Common myeloid progenitor, CD34-positive (primary cell): ENCODE measurements at regions not wholly inside any gene's neighbourhood (a gene's known extent, or its start where the extent isn't known, plus 50 kb on each side); places are given as distances from the start of the nearest gene placed in this dataset.
"Not testable (repeated sequence)": the region's sequence is repeated elsewhere in the genome, so short reads cannot be mapped to it uniquely, and the experiment has no call there.

Experiments
- CTCF ChIA-PET: fragments of 350-600 bp; sonication (Branson Sonifier 250); formaldehyde crosslinking; loops from one replicate; lab custom pipeline; 2021; ENCODE audit warnings: antibody characterized with exemption; lab: Charles Lee
- POLR2A ChIA-PET: fragments of 350-600 bp; sonication (Branson Sonifier 250); formaldehyde crosslinking; loops from one replicate; lab custom pipeline; 2021; ENCODE audit warnings: antibody characterized with exemption; lab: Charles Lee
- DNase-seq, 3 donors: peaks; one replicate each; pipeline versions ENCODE4 v3.0.0 to v3.0.0-alpha.2; 2013
- H3K27ac ChIP-seq, 2 experiments: 1 replicate in 1 of 2; 2 replicates in 1 of 2; pipeline ENCODE4 v1.7.0; 2013; ENCODE audit warnings: inconsistent platforms in 2 of 2, low read length in 2 of 2, mild to moderate bottlenecking in 2 of 2, low read depth in 1 of 2, moderate library complexity in 1 of 2; ENCODE audit not compliant: severe bottlenecking in 2 of 2, insufficient read depth in 1 of 2, poor library complexity in 1 of 2
- H3K27me3 ChIP-seq, 5 experiments: replicated peaks in 2 of 5; 1 replicate in 3 of 5; 2 replicates in 2 of 5; pipeline versions ENCODE4 v1.6.1 to v1.7.0; 2013; ENCODE audit warnings: low read length in 4 of 5, mild to moderate bottlenecking in 2 of 5, moderate library complexity in 2 of 5, inconsistent platforms in 1 of 5; ENCODE audit not compliant: insufficient read depth in 5 of 5, control insufficient read depth in 4 of 5
- H3K36me3 ChIP-seq, 4 experiments: 1 replicate in 2 of 4; 2 replicates in 2 of 4; pipeline versions ENCODE4 v1.6.1 to v1.7.0; 2013; ENCODE audit warnings: low read length in 3 of 4, control low read depth in 1 of 4, mild to moderate bottlenecking in 1 of 4; ENCODE audit not compliant: control insufficient read depth in 4 of 4, insufficient read depth in 4 of 4
- H3K4me1 ChIP-seq, 4 experiments: 1 replicate in 3 of 4; 2 replicates in 1 of 4; pipeline versions ENCODE4 v1.6.1 to v1.7.1; 2013; ENCODE audit warnings: low read length in 3 of 4, mild to moderate bottlenecking in 3 of 4, control low read depth in 1 of 4, inconsistent platforms in 1 of 4, moderate library complexity in 1 of 4; ENCODE audit not compliant: control insufficient read depth in 4 of 4, insufficient read depth in 4 of 4; ENCODE audit errors: control extremely low read depth in 1 of 4
- H3K4me3 ChIP-seq, 7 experiments: 1 replicate in 4 of 7; 2 replicates in 3 of 7; pipeline versions ENCODE4 v1.5.1 to v1.7.0; 2013; ENCODE audit warnings: mild to moderate bottlenecking in 7 of 7, low read length in 6 of 7, moderate library complexity in 6 of 7, inconsistent platforms in 2 of 7, low read depth in 2 of 7, control low read depth in 1 of 7; ENCODE audit not compliant: insufficient read depth in 4 of 7, control insufficient read depth in 1 of 7; ENCODE audit errors: extremely low read depth in 1 of 7
- H3K9me3 ChIP-seq, 5 experiments: 1 replicate in 4 of 5; 2 replicates in 1 of 5; pipeline versions ENCODE4 v1.6.1 to v1.7.1; 2013; ENCODE audit warnings: low read length in 4 of 5, mild to moderate bottlenecking in 2 of 5, inconsistent platforms in 1 of 5, low read depth in 1 of 5, moderate library complexity in 1 of 5; ENCODE audit not compliant: control insufficient read depth in 4 of 5, insufficient read depth in 2 of 5; ENCODE audit errors: control extremely low read depth in 1 of 5
- WGBS: methylation state at CpG from one replicate; pipeline ENCODE4 v1.1.5; 2013; ENCODE audit not compliant: insufficient coverage; 5-methylcytosine and 5-hydroxymethylcytosine counted together

DNA sequence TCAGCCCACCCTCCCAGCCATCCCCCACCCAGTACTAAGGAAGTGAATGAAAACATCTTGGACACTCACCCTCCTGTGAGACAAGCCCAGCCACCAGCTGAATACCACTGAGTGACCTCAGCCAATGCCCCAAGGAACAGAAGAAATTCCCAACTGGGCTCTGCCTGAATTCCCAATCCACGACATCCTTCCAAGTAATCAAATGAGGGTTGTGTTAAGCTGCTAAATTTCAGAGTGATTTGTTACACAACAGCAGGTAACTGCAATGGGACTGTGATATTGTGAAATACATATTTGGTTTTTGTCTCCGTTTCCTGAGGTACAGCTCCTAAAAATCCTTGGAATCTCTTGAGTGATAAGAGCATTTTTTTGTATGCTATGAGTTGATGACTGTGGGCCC is 578.7 kb upstream of the CDH11 start:
- peaks cover 0 to 12% (median 0%) of the 10 kb centered on the region in 5 experiments for H3K27me3 ChIP-seq
- H3K27ac ChIP-seq: no peak overlapping the region
- ChIA-PET POLR2A (no interaction called here), CTCF (no interaction called here)
- no peak overlapping the region for H3K4me3 ChIP-seq
- H3K36me3 ChIP-seq: no peaks in the 10 kb centered on the region
- DNase-seq: no peak
- H3K4me1 ChIP-seq: no peaks in the 10 kb centered on the region
- 83% methylated on average over 1 of the region's 2 CpGs for WGBS
- H3K9me3 ChIP-seq: no peaks in the 10 kb centered on the region

DNA sequence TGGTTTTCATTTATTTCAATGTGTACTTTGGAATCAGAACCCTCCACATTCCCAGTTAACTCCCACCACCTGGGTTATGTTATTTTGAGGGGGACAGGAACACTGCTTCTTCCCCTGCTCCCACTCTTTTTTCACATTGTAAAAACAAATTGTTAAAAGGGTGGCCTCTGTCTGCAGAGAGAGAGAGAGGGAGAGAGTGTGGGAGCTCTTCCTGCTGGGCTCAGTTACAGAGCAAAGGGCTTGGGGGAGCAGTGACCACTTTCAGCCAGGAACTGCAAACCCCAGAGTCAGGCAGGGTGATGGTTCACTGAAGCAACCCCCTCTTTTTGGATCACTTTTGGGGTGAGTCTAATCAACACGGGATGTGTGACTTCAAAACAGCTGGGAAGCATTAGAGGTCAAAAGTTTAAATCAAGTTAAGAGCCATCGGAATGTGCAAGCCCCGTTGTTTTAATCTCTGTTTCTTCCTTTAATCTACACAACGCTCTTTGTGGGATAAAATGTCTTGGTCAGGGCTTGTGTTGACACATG is 577.0 kb upstream of the CDH11 start:
- Histone ChIP-seq H3K4me3 (no peak overlapping the region), H3K27me3 (peaks cover 0 to 12% (median 0%) of the 10 kb centered on the region in 5 experiments), H3K4me1 (no peaks in the 10 kb centered on the region), H3K27ac (no peak overlapping the region), H3K9me3 (no peaks in the 10 kb centered on the region), H3K36me3 (no peaks in the 10 kb centered on the region)
- DNase-seq: no peak
- ChIA-PET POLR2A (no interaction called here), CTCF (no interaction called here)
- WGBS: 0% methylated on average over 1 of the region's 4 CpGs

DNA sequence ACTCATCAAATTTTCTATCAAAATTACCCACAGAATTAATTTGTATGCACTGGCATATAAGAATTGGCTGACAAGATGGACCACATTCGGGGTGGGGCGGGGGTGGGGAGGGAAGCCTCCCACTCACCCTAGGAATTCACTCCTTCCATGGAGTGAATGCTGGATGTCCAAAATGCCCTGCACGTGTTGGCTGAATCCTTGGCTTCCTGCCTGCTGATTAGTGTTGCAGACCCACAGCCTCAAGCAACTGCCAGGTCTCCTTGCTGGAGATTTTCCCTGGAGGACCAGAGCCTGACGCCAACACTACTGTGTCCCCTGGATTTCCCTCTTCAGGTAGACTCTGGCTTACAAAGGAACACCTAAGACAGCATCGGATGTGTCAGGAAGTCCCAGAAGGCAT is 575.7 kb upstream of the CDH11 start:
- Histone ChIP-seq H3K4me1 (no peaks in the 10 kb centered on the region), H3K9me3 (no peaks in the 10 kb centered on the region), H3K27ac (no peak overlapping the region), H3K27me3 (peaks cover 0 to 12% (median 0%) of the 10 kb centered on the region in 5 experiments), H3K4me3 (no peak overlapping the region), H3K36me3 (no peaks in the 10 kb centered on the region)
- WGBS: 83% methylated on average over 3 of the region's 5 CpGs
- POLR2A ChIA-PET: no interaction called here
- CTCF ChIA-PET: no interaction called here
- DNase-seq: no peak

DNA sequence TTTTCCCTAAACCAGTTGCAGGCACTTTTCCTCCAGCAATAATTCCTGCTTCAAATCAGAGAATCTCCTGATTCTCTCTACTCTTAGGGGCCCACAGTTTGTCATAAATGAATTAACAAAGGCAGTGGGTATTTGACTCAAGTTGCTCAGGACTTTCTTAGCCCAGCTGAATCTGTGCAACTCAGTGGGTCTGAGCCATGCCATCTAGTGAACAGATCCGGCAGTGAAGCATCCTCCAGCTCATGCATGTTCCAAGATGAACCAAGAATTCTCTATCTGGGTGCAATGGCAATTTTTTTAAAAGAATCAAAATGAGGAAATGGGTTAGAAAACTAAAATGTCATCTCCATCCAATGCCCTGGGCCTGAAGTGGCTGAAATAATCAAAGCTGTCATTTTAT is 575.2 kb upstream of the CDH11 start:
- no peak for DNase-seq
- CTCF ChIA-PET: no interaction called here
- H3K27ac ChIP-seq: no peak overlapping the region
- no peaks in the 10 kb centered on the region for H3K9me3 ChIP-seq
- POLR2A ChIA-PET: no interaction called here
- H3K27me3 ChIP-seq: peaks cover 0 to 12% (median 0%) of the 10 kb centered on the region in 5 experiments
- no peak overlapping the region for H3K4me3 ChIP-seq
- 80% methylated on average over 1 of the region's 1 CpG for WGBS
- H3K36me3 ChIP-seq: no peaks in the 10 kb centered on the region
- no peaks in the 10 kb centered on the region for H3K4me1 ChIP-seq

DNA sequence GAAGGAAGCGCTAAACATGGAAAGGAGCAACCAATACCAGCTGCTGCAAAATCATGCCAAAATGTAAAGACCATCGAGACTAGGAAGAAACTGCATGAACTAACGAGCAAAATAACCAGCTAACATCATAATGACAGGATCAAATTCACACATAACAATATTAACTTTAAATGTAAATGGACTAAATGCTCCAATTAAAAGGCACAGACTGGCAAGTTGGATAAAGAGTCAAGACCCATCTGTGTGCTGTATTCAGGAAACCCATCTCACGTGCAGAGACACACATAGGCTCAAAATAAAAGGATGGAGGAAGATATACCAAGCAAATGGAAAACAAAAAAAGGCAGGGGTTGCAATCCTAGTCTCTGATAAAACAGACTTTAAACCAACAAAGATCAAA is 570.0 kb upstream of the CDH11 start:
- H3K9me3 ChIP-seq, H3K4me3 ChIP-seq, H3K36me3 ChIP-seq, POLR2A ChIA-PET, H3K27me3 ChIP-seq, H3K4me1 ChIP-seq, CTCF ChIA-PET, DNase-seq, H3K27ac ChIP-seq: not testable (repeated sequence)
- WGBS: no CpG with 5 or more reads among the region's 4 CpGs

DNA sequence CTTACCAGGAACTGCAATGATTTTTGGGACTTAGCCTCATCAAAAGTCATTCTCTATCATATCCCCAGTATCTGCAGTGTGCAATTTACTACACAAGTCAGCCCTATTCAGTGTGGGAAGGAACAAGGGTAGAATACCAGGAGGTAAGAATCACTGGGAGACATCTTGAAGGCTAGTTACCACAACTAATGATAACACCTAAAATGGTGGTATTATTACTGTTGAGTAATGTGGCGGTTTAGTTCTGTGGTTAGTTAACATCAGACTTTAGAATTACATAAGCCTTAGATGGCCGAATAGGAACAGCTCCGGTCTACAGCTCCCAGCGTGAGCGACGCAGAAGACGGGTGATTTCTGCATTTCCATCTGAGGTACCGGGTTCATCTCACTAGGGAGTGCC is 567.9 kb upstream of the CDH11 start:
- peaks cover 0 to 4% (median 0%) of the 10 kb centered on the region in 5 experiments for H3K27me3 ChIP-seq
- no CpG with 5 or more reads among the region's 8 CpGs for WGBS
- no peak overlapping the region for H3K27ac ChIP-seq
- no peaks in the 10 kb centered on the region for H3K4me1 ChIP-seq
- H3K4me3 ChIP-seq: no peak overlapping the region
- DNase-seq: no peak
- ChIA-PET CTCF (no interaction called here), POLR2A (no interaction called here)
- H3K9me3 ChIP-seq: peaks cover 0 to 1% (median 0%) of the 10 kb centered on the region in 5 experiments
- no peaks in the 10 kb centered on the region for H3K36me3 ChIP-seq

DNA sequence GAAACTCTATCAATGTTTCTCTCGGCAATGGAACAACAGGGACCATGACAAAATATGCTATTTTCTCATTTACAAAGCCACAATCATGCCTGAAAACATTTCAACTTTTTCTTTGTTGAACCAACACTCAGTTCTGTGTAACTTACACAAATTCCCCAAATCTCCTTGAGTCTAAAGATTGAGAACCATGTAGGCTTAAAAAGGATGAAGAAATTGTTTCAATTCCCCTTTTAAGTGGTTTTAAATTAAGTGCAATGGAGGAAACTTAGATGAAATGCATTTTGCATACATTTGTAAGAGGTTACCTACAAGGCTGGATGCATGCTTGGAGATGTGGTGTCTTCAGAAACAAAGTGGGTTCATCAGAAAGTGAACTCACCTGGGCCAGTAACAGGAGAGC is 566.4 kb upstream of the CDH11 start:
- Histone ChIP-seq H3K4me3 (no peak overlapping the region), H3K9me3 (peaks cover 0 to 2% (median 1%) of the 10 kb centered on the region in 5 experiments), H3K36me3 (no peaks in the 10 kb centered on the region), H3K27me3 (peaks cover 0 to 4% (median 0%) of the 10 kb centered on the region in 5 experiments), H3K27ac (no peak overlapping the region), H3K4me1 (no peaks in the 10 kb centered on the region)
- WGBS: 83% methylated on average over 1 of the region's 1 CpG
- POLR2A ChIA-PET: no interaction called here
- CTCF ChIA-PET: no interaction called here
- no peak for DNase-seq
